Activated CD8-positive, alpha-beta memory T cell treated with anti-CD3 and anti-CD28 coated beads, Interleukin-2, amount 10 ng/mL, durations not matched to agents 7 days and 5 days (primary cell): ENCODE measurements at regions not wholly inside any gene's neighbourhood (a gene's known extent, or its start where the extent isn't known, plus 50 kb on each side); places are given as distances from the start of the nearest gene placed in this dataset.
"Not testable (repeated sequence)": the region's sequence is repeated elsewhere in the genome, so short reads cannot be mapped to it uniquely, and the experiment has no call there.

ENCODE experiments used
- ATAC-seq: fragments of 150-1000 bp; cut with Tn5 transposase; one replicate; pipeline ENCODE4 v1.10.0; 2021; ENCODE audit warnings: moderate library complexity
- CTCF ChIA-PET: fragments of 350-600 bp; sonication (Branson Sonifier 250); formaldehyde crosslinking; loops from one replicate; lab custom pipeline; 2021; ENCODE audit warnings: antibody characterized with exemption; lab: Charles Lee
- DNase-seq: peaks from one replicate; pipeline ENCODE4 v3.0.0-alpha.2; 2020
- H3K27ac Mint-ChIP-seq: one replicate; pipeline ENCODE4 v1.8.0; 2021; ENCODE audit warnings: mild to moderate bottlenecking, mixed read lengths
- H3K27me3 Mint-ChIP-seq: one replicate; pipeline ENCODE4 v1.8.0; 2021; ENCODE audit warnings: mixed read lengths
- H3K36me3 Mint-ChIP-seq: one replicate; pipeline ENCODE4 v1.8.0; 2021; ENCODE audit warnings: mild to moderate bottlenecking, mixed read lengths
- H3K4me1 Mint-ChIP-seq: one replicate; pipeline ENCODE4 v1.8.0; 2021; ENCODE audit warnings: mixed read lengths
- H3K4me3 Mint-ChIP-seq: one replicate; pipeline ENCODE4 v1.8.0; 2021; ENCODE audit warnings: mild to moderate bottlenecking, moderate library complexity, mixed read lengths
- H3K9me3 Mint-ChIP-seq: one replicate; pipeline ENCODE4 v1.8.0; 2022; ENCODE audit warnings: low read depth, mixed read lengths

DNA sequence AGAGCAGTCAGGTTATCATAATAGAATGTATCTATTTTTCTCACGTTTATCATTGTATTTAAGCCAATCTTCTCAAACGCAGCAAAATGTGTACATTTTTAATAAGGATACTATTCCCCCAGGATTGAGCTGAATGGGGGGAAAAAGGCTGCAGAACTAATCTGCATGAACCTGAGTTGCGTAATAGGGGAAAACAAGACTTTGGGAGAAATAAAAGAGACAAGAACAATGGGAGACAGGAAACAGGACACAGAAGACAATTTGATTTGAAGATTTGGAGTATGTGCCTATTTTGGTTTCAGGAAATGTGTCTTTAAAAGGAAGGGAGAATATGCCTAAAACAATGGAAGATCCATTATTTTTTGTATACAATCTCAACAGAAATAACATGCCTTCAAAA lies 844.5 kb downstream of the DIAPH3 start:
- H3K4me1 Mint-ChIP-seq: no peaks in the 10 kb centered on the region
- no peak overlapping the region for H3K27ac Mint-ChIP-seq
- H3K27me3 Mint-ChIP-seq: peaks cover 3% of the 10 kb centered on the region
- H3K9me3 Mint-ChIP-seq: no peaks in the 10 kb centered on the region
- no peak for ATAC-seq
- CTCF ChIA-PET: interaction anchor here (0.9 kb wide), 1 partner anchor 13 kb away, joined by 3 read pairs; no protein-coding TSS in a partner anchor
- no peak overlapping the region for H3K4me3 Mint-ChIP-seq
- no peak for DNase-seq
- no peaks in the 10 kb centered on the region for H3K36me3 Mint-ChIP-seq

DNA sequence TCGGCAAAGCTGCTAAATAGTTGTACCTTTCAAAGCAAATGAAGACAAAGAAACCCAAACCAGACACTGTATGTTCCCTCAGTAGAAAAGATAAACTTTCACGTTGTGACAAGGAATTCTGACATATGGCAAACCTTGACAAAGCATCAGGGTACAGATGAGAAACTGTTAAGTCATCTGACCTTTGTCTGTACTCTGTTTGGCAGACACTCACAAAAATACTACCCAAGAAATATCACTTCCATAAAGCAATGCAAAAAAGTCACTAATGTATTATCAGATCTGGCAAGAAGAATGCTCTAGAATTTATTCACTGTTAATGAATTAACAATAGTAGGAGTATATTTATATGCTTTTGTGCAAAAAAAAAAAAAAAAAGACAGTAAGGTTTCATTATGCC lies 843.7 kb downstream of the DIAPH3 start:
- no peaks in the 10 kb centered on the region for H3K4me1 Mint-ChIP-seq
- no peaks in the 10 kb centered on the region for H3K9me3 Mint-ChIP-seq
- ATAC-seq (no peak), DNase-seq (no peak)
- CTCF ChIA-PET: no interaction called here
- no peak overlapping the region for H3K27ac Mint-ChIP-seq
- H3K27me3 Mint-ChIP-seq: peaks cover 3% of the 10 kb centered on the region
- no peaks in the 10 kb centered on the region for H3K36me3 Mint-ChIP-seq
- no peak overlapping the region for H3K4me3 Mint-ChIP-seq

DNA sequence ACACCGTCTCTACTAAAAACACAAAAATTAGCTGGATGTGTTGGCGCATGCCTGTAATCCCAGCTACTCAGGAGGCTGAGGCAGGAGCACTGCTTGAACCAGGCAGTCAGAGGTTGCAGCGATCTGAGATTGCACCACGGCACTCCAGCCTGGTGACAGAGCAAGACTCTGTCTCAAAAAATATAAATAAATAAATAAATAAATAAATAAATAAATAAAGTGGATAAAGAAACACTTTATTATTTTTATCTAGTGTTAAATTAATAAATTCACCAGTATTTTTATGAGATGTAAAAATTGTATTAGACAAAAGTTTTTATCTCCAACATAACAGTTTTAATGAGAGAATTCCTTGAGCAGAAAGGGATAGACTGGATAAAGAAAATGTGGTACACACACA lies 839.3 kb downstream of the DIAPH3 start:
- H3K4me1 Mint-ChIP-seq, H3K4me3 Mint-ChIP-seq, H3K27ac Mint-ChIP-seq, ATAC-seq, H3K9me3 Mint-ChIP-seq, DNase-seq, CTCF ChIA-PET, H3K27me3 Mint-ChIP-seq, H3K36me3 Mint-ChIP-seq: not testable (repeated sequence)

DNA sequence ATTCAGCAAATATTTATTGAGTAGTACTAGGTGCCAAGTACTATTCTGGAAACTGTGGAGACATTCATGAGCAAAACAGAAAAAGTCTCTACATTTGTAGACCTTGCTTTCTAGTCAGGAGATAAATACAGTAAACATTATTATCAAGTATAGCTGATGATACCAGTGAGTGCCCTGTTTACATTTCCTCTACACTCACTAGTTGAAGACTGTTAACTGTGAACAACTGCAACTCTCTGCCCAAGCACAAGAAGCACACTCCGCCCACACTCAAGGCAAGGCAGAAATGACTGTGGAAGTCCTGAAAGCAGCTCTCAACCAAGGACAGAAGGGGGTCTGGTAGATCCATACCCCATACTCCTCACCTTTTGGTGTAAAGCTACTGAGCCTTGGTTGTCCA lies 837.0 kb downstream of the DIAPH3 start:
- no peak overlapping the region for H3K27ac Mint-ChIP-seq
- H3K27me3 Mint-ChIP-seq: no peaks in the 10 kb centered on the region
- no peaks in the 10 kb centered on the region for H3K4me1 Mint-ChIP-seq

DNA sequence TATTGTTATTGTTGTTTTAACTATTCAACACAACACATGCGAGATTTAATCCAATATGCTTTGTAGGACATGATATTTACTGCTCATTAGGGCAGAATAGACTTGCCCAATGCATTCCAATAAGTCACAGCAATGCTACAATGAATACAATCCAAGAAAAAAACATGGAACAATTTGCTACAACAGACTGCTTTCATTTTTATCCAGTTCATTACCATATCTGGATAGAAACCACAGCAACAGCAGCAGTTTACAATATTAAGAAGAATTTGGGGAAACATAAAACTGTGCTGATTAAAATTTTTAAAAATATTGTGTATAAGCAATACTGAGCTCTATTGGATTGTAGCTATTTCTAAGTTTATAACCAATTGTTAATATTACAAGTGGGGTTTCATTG lies 833.0 kb downstream of the DIAPH3 start:
- Mint-ChIP-seq H3K36me3 (no peaks in the 10 kb centered on the region), H3K4me3 (no peak overlapping the region), H3K27ac (no peak overlapping the region), H3K4me1 (no peaks in the 10 kb centered on the region), H3K27me3 (peaks cover 3% of the 10 kb centered on the region), H3K9me3 (no peaks in the 10 kb centered on the region)
- CTCF ChIA-PET: no interaction called here
- DNase-seq (no peak), ATAC-seq (no peak)

More for the DNA sequence above, 837.0 kb downstream of the DIAPH3 start:
- ATAC-seq (no peak), DNase-seq (no peak)
- Mint-ChIP-seq H3K4me3 (no peak overlapping the region), H3K9me3 (no peaks in the 10 kb centered on the region), H3K36me3 (no peaks in the 10 kb centered on the region)
- CTCF ChIA-PET: no interaction called here

DNA sequence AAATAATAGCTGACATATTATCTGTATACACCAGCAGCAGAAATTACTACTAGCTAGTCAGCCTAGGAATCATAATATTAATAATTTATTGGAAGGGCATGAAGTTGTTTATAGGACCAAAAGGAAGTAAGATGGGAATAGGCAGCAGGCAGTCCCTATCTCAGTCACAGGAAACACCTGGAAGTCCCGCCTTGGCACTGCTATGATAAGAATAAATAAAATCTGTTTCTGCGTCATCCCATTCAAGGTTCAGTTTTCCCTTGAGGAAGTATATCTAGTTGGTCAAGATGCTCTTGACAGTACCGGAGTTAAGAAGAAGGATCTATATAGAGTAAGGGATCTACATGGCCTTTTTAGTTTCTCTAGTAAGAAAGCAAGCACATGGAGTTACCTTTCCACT lies 830.8 kb downstream of the DIAPH3 start:
- Mint-ChIP-seq H3K9me3 (no peaks in the 10 kb centered on the region), H3K4me1 (no peaks in the 10 kb centered on the region), H3K27me3 (peaks cover 3% of the 10 kb centered on the region), H3K27ac (no peak overlapping the region), H3K4me3 (no peak overlapping the region), H3K36me3 (no peaks in the 10 kb centered on the region)
- DNase-seq: no peak
- CTCF ChIA-PET: no interaction called here
- ATAC-seq: no peak

DNA sequence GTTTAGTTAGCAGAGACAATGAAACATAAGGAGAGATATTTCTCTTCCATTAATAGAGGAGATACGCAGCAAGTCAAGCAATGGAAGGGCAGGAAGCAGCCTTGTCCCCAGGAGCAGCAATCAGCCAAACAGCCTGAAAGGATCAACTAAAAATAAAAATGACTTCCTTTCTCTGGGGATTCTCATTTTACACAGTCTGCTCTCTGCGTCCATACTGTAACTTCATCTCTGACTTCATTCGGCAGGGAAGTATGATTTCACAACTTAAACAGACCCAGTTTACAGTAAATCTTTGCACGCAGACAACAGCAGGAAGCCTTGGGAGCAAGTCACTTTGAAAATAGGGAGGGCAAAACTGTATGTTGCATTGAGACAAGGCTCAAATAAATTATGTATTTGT lies 826.7 kb downstream of the DIAPH3 start:
- Mint-ChIP-seq H3K27me3 (peaks cover 3% of the 10 kb centered on the region), H3K4me3 (no peak overlapping the region), H3K36me3 (no peaks in the 10 kb centered on the region), H3K4me1 (no peaks in the 10 kb centered on the region), H3K9me3 (no peaks in the 10 kb centered on the region), H3K27ac (no peak overlapping the region)
- CTCF ChIA-PET: no interaction called here
- no peak for DNase-seq
- no peak for ATAC-seq

DNA sequence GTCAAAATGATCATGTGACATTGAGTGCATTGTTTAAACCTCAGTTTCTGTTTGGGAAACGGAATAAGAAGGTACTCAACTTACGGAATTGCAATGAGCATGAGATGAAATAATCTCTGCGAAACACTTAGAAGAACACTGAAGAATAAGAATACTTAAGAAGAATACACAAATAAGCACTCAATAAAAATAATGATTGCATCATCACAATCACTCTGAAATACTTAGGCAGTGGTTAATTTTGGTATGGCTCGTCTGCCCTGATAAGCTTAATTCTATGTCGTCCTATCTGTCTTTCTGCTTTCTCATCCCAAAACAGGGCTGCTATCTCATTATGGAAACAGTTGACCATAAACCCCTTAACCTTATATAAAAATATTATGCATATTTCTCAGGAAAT lies 823.6 kb downstream of the DIAPH3 start:
- Mint-ChIP-seq H3K27me3 (peaks cover 3% of the 10 kb centered on the region), H3K4me3 (no peak overlapping the region), H3K4me1 (no peaks in the 10 kb centered on the region), H3K36me3 (no peaks in the 10 kb centered on the region), H3K27ac (no peak overlapping the region), H3K9me3 (no peaks in the 10 kb centered on the region)
- DNase-seq: no peak
- no peak for ATAC-seq
- CTCF ChIA-PET: no interaction called here

DNA sequence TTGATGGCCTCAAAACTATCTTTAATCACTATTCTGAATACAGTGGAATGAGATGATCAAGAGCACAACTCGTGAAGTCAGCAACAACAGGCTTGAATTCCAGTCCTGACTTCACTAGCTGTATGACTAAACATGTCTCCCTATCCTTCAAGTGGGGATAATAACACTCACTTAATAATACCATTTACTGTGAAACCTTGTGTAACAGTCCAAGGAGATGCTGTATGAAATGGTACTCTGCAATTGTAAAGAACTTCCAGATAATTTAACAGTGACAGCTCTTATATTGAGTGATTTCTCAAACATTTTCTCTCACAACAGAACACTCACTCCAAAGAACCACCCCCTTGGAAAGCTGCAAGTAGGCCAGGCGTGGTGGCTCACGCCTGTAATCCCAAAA lies 823.1 kb downstream of the DIAPH3 start:
- ATAC-seq (no peak), DNase-seq (no peak)
- H3K4me1 Mint-ChIP-seq: no peaks in the 10 kb centered on the region
- H3K4me3 Mint-ChIP-seq: no peak overlapping the region
- H3K27me3 Mint-ChIP-seq: peaks cover under 1% of the 10 kb centered on the region
- CTCF ChIA-PET: no interaction called here
- H3K9me3 Mint-ChIP-seq: no peaks in the 10 kb centered on the region
- H3K36me3 Mint-ChIP-seq: no peaks in the 10 kb centered on the region
- no peak overlapping the region for H3K27ac Mint-ChIP-seq

DNA sequence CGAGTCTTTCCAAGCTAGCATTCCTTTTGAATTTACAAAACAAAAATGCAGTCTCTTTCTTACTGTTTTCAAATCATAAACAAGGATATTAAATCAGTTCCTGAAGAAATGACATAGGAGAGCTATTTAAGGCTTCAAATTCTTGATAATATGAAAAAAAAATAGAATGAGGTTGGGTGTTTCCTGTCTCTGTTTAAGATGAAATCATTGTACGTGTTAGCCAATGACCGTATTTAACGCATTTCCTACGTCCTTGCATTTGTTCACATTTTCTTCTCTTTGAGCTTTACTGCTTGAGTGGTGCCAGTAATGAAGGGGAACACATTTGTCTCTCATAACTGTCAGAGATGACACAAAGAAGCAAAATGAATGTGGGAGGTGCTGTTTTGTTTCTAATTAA lies 821.3 kb downstream of the DIAPH3 start:
- CTCF ChIA-PET: no interaction called here
- H3K27ac Mint-ChIP-seq: no peak overlapping the region
- H3K9me3 Mint-ChIP-seq: no peaks in the 10 kb centered on the region
- DNase-seq: no peak
- no peaks in the 10 kb centered on the region for H3K4me1 Mint-ChIP-seq
- no peak for ATAC-seq
- no peak overlapping the region for H3K4me3 Mint-ChIP-seq
- H3K27me3 Mint-ChIP-seq: no peaks in the 10 kb centered on the region
- no peaks in the 10 kb centered on the region for H3K36me3 Mint-ChIP-seq

DNA sequence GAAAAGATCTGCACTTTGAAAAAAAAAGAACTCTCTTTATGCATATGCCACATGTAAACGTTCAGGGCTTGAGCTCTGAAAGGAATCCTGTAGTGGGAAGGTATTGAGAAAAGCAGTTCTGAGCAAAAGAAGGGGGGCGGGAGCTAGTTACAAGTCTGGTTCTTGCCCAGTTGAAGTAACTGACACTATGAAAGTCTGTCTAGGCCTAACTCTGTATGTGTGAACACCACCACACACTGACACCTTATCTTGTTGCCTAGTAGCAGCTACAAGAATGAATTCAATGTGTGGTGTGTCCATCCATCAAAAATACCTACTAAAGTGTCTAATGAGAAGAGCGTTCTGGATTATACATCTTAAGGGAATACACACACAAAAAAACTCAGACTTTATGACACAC lies 820.6 kb downstream of the DIAPH3 start:
- no peaks in the 10 kb centered on the region for H3K9me3 Mint-ChIP-seq
- ATAC-seq: no peak
- no peaks in the 10 kb centered on the region for H3K4me1 Mint-ChIP-seq
- H3K27ac Mint-ChIP-seq: no peak overlapping the region
- CTCF ChIA-PET: no interaction called here
- H3K4me3 Mint-ChIP-seq: no peak overlapping the region
- DNase-seq: no peak
- H3K27me3 Mint-ChIP-seq: no peaks in the 10 kb centered on the region
- H3K36me3 Mint-ChIP-seq: no peaks in the 10 kb centered on the region

DNA sequence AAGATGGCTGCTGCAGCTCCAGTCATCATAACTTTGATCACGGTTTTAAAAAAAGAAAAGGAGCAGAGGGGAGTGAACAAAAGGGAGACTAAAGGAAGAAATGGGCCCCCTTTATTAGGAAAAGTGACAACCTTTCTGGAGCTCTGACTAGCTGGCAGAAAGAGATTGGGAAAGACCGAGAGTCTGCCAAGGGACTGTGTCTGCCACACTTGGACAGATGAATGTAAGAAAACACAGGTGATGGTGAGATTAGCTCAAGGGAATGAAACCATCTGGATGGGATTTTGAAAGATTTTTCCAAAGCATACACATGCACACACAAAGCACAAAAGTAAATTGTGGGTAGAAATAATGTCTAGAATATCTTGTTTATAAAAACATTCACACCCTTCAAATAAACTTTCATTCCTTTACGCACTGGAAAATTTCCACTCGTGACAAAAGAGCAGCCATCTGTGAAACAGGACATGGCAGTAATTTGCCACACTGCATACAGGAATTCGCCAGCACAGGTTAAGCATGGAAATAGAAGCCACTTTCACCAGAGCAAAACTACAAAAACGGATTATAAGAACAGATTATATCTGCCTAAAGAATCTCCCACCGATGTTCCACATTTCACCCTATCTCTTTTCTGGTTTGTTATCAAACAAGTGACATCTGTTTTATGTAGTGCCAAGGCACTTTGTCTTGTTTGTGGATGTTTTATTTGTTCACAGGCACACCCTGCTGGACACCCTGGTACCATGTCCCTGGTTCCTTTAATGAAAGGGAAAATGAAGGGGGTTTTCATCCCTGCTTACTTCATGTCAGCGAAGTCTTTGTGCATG lies 819.5 kb downstream of the DIAPH3 start:
- Mint-ChIP-seq H3K36me3 (no peaks in the 10 kb centered on the region), H3K4me1 (no peaks in the 10 kb centered on the region), H3K9me3 (no peaks in the 10 kb centered on the region), H3K27ac (no peak overlapping the region), H3K27me3 (no peaks in the 10 kb centered on the region), H3K4me3 (no peak overlapping the region)
- ATAC-seq: no peak
- no peak for DNase-seq
- CTCF ChIA-PET: no interaction called here

DNA sequence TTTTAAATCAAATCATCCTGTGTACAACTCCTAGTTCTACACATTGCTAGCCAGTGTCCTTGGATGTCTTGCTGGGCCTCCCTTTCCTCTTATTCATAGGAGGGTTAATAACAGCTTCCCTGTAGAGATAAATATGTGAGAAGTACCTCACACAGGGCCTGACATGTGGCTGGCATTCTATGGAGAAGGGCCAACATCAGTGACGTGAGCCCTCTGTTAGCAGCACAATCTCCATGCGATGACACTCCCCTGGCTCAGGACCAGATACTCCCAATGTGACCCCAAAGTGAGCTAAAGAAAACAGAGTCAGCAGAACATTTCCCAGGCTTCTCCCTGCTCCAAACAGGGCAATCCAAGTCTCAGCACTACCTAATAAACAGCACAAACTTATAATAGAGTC lies 818.4 kb downstream of the DIAPH3 start:
- Mint-ChIP-seq H3K27ac (no peak overlapping the region), H3K27me3 (no peaks in the 10 kb centered on the region), H3K4me3 (no peak overlapping the region), H3K9me3 (no peaks in the 10 kb centered on the region), H3K4me1 (no peaks in the 10 kb centered on the region), H3K36me3 (no peaks in the 10 kb centered on the region)
- CTCF ChIA-PET: no interaction called here
- ATAC-seq (no peak), DNase-seq (no peak)

DNA sequence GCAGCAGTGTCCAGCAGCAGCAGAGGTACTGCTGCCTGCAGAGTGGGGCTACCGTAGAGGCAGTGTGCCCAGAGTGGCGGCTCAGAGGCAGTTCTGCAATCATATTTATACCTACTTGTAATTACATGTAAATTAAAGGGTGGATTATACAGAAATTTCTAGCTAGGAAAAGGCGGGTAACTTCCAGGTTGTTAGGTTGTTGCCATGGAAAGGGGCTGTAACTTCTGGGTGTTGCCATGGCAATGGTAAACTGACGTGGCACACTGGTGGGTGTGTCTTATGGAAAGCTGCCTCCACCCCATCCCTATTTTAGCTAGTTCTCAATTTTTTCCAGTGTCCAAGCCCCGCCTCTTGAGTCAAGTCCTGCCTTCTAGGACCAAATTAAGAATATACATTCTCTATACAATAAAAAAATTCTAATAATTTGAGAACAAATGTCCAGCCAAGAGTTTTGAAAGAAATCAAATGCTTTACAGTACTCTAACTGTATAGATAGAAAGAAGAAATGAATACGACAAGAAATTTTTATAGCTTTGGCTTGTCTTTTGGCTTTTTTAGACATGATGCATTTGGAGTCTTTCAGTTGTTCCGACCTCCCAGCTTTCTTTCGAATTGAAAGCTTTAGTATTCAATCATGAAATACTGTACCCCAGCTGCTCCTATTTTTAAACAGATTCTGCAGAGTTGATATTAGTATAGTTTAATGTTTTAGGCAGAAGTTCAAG lies 816.6 kb downstream of the DIAPH3 start:
- Mint-ChIP-seq H3K4me1 (no peaks in the 10 kb centered on the region), H3K9me3 (no peaks in the 10 kb centered on the region), H3K36me3 (no peaks in the 10 kb centered on the region), H3K27me3 (no peaks in the 10 kb centered on the region), H3K27ac (no peak overlapping the region), H3K4me3 (no peak overlapping the region)
- ATAC-seq (no peak), DNase-seq (no peak)
- CTCF ChIA-PET: no interaction called here
